Occipital lobe (tissue), 1 donor: ENCODE measurements at regions not wholly inside any gene's neighbourhood (a gene's known extent, or its start where the extent isn't known, plus 50 kb on each side); places are given as distances from the start of the nearest gene placed in this dataset.
"Not testable (repeated sequence)": the region's sequence is repeated elsewhere in the genome, so short reads cannot be mapped to it uniquely, and the experiment has no call there.

Source experiments
- DNase-seq: peaks from one replicate; lab custom pipeline; 2025; lab: John Stamatoyannopoulos, UW

DNA sequence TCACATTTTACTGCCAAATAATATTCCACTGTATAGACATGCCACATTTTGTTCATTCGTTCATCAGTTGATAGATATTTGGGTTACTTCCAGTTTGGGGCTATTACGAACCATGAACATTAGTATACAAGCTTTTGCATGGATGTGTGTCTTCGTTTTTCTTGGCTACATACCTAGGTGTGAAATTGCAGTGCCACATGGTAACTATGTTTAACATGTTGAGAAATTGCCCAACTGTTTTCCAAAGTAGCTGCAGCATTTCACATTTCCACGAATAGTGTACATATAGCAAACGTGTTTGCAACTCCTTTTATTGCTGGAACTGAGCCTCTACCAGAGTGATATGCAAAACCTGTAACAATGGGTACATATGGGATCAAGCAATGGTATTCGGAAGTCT is 221.5 kb downstream of the VEGFC start:
- DNase-seq: no peak

DNA sequence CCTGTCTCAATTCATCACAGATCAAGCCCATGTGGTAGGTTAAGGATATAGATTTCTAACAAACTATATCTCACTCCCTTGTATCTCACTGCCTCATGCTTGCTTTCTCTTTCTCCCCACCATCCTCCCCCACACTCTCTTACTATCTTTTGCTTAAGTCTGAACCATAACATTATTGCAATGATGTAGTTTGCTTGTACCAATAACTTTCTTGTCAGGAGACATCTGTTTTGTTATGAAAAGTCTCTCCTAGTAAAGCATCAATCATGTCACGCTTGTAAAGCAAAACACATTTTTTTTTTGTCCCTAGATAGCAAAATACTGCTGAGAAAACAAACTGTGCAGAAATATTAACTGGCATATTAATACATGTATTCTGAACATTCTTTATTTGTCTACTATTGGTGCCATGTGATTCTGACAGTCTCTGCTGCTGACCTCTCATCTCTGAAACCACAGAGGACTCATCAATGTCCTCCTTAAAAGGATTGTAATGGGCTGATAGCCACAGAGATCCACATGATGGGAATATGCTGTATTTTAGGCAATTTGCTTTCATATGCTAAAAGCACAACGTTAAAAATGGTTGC is 217.5 kb downstream of the VEGFC start:
- DNase-seq: no peak

DNA sequence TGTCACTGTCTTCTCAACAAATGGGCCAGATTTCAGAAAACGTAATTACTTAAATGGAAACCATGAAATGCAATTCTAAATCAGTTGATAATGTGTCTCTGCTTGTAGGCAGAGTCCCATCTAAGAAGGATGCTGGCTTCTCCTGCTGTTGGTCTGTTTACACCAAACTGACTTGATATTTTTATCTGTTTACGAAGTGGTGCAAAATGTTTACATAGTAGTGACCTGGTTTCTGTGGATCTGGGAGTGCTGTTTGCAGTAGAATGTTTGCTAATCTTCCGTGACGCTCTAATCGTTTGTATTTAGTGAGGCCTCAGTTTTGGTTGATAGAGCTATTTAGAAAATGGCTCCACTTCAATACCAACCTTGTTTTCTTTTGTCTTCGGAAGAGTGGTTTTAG is 213.5 kb downstream of the VEGFC start:
- DNase-seq: no peak

DNA sequence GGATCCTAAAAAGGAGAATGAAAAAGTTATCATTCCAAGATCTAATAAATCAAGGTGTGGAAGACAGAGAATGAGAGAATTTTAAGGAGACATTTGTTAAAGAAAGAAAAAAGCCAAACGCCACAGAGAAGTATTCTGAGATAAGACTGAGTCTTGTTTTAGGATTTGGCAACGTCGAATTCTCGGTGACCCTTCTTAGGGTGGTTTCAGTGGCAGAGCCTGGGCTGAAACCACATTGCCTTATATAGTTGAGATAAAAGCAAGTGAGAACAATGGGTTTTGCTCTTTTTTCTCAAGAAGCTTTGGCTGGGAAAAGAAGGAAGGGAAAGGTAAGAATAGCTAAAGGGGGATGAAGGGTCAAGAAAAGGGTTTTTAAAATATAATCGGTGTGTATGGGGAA is 209.4 kb downstream of the VEGFC start:
- DNase-seq: no peak

DNA sequence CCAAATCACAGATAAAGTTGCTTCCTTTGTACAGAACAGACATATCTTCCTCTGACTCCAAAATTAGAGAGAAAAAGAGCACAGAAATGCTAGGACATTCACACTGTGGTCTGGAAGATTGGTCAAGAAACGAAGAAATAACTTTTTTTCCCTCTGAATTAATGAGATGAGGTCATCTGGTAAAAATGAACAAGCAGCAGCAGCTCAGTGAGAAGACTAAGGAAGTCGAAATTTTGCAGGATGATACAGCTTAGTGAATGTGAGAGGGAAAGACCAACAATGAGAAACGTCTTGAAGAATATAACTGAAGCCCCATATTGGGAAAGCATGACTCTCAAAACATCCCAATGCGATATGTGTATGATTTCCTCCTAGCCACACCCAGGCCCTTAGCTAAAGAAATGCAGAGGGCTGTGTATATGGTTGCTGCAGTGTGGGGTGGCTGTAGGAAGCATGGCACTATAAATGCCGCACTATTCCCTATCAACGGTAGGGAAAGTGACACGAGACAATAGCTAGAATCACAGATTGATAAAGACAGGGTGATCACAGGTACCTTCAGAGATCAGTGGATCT is 208.6 kb downstream of the VEGFC start:
- no peak for DNase-seq

DNA sequence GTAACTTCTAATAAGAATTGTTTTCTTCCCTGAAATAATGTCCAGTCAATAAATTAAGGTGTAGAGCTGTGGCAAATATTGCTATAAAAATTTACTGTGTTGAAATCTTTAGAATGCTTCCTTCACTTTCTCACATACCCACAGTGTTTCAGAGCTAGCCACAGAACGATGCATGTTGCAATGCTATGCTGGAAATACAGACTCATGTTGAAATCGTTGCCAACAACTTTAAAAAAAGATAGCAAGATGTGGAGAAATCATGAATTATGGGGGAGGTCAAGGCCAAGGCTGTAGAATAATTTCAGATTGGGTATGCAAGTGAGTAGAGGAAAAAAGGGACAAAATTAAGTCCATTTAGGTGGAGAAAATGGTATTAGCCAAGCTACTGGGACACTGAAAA is 204.8 kb downstream of the VEGFC start:
- DNase-seq: no peak

DNA sequence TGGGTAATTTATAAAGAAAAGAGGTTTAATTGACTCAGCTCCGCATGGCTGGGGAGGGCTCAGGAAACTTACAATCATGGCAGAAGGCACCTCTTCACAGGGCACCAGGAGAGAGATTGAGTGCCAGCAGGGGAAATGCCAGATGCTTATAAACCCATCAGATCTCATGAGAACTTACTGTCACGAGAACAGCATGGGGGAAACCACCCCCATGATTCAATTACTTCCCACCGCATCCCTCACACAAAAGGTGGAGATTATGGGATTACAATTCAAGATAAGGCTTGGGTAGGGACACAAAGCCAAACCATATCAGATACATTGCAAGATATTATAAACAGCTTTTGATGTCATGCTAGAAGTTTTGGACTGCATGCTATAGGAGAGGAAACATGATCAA is 204.3 kb downstream of the VEGFC start:
- no peak for DNase-seq

DNA sequence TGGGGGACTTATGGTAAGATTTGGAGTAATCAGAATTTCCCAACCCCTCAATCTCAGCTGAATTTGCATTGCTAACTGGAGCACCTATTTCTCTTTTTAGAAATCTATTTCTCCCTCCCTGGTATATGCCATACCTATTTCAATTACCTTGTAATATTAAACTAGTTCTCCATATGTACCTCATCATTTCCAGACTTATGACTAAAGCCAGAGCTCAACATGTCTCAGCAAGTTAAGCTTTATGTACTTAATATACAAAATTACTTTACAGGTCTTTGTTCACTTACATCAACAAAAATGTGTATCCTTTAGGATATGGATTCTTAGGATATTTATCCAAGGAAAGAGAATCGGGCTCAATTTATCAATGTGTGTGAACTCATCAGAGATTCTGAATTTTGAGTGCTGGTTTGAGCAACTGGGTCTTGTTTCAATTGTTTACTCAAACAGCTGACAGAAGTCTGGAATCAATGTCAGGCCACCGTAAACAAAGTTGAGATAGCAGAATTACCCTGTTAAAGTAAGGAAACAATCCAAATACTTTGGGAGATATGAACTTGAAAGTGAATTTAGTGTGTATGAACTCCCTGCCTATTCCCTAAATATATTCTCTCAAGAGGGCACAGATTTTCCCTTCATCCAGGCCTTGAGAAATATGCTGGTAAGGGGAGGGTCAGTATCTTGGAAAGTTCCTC is 199.6 kb downstream of the VEGFC start:
- DNase-seq: no peak

DNA sequence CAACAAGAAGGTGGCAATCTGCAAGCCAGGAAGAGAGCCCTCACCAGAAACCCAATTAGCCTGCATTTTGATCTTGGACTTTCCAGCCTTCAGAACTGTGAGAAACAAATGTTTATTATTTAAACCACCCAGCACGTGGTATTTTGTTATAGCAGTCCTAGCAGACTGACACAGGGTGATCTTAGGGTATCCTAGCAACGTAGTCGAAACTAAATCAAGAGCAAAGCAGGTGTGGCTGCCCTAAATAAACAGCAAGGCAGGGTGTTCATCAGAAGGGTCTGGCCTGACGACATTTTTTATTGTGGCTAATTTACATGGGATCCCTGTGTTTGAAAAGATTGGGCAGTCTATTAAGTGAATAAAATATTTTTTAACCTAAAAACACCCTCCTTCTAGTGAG is 198.8 kb downstream of the VEGFC start:
- DNase-seq: no peak

DNA sequence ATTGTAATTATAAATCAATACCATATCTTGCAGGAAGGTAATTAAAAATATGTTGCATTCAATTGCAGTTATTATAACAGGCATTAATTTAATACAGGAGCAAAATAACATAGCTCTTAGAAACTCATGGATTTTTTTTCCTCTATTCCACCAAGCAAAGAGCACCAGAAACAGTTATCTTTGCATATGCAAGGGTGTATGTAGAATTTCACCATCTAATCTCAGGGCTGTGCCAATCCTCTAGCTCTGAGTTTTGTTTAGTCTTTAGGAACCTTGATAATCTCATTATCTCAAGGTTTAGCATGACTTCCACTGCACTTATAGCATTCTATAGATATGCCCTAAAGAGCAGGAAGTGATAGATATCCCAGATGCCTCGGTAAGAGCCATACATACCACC is 197.5 kb downstream of the VEGFC start:
- DNase-seq: no peak

DNA sequence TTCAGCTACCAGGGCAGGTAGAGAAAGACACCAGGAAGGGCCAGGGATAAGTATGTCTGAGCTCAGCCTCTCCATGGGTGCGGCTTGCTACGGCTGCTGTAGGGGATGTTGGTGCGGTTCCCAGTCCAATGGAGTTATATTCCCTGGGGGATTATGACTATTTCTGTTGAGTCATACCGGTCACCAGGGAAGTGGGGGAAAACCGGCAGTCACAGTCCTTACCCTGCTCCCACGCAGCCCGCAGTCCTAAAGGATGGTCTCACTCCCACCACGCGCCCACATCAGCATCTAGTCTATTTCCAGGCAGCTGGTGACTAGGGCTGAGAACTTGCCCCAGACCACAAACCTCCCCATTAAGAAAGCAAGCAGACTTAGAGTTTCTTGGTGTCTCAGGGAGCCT is 191.6 kb downstream of the VEGFC start:
- DNase-seq: no peak

DNA sequence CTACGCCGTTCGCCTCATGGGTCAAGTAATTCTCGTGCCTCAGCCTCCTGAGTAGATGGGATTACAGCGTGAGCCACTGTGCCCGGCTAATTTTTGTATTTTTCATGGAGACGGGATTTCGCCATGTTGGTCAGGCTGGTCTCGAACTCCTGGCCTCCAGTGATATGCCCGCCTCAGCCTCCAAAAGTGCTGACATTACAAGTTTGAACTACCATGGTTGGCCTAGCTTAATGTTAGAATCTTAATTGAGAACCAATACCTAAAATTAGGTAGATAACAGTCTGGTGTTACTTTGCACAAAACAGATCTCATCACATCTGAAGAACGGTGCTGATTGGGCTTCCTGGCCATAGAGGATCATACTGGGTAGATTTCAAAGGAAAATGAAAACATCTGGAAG is 184.9 kb downstream of the VEGFC start:
- no peak for DNase-seq

DNA sequence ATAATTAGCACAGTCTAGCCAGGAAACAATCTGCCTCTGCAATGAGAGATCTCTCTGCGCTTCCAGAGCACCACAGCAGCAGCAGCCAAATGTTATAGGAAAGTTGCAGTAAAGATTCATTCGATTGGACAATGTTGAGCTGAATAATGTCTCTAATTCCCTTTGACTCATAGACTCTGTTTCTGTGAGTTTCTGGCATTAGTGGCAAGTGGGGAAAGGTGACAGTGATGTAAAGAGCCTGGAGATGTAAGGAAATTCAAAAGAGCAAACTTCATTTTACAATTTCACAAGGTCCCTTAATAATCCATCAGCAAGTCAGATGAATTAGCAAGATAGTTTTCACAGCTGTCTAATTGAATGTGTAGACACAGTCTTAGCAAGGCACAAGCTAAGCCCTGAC is 184.4 kb downstream of the VEGFC start:
- DNase-seq: no peak

DNA sequence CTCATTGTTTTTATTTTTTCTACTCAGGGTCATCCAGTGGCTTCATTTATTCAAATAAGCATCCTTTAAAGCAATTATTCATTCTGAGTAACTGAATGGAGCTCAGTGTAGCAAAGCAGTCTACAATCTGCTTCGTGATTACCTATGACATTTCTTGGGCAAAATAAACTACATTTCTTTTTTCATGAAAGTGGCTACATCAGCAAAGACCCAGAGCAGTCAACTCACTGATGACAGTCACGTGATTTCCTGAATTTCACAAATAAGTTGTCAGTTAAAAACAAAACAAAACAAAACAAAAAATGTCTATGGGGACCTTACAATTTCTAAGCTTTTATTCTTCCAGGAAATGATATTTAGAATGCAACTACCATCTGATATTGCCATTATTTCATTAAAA is 182.1 kb downstream of the VEGFC start:
- DNase-seq: no peak

DNA sequence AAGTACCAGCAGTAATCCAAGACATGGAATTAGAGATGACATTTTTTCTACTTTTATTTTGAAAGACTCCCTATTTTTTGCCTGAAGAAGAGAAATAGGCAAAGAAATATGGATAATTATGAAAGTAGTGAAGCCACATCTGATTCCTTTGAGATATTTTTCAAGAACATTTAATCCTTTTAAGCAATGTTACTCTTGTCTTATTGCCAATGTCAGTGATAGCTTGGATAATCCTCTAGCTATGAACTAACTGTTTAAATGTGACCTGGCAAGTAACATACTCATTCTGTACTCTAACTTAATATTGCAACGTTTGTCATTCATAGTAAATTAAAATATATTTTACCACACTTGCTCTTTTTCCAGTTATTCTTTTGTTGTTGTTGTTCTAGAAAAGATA is 181.3 kb downstream of the VEGFC start:
- no peak for DNase-seq

DNA sequence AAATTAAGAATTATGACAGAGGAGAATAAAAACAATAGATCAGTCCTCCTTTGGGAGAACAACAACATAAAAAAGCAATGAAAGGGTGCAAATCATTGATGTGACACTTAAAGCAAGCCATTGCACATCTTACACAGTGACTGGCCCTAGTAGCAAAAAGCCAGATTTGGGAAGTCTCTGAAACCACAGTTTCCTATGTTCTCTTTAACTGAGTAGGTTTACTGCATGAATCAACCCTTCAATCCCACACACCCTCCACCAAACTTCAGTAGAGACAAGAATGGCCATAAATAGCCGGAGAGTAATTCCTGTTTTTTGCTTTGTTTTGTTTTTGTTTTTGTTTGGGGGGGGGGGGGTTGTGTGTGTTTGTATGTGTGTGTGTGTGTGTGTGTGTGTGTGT is 180.8 kb downstream of the VEGFC start:
- no peak for DNase-seq

DNA sequence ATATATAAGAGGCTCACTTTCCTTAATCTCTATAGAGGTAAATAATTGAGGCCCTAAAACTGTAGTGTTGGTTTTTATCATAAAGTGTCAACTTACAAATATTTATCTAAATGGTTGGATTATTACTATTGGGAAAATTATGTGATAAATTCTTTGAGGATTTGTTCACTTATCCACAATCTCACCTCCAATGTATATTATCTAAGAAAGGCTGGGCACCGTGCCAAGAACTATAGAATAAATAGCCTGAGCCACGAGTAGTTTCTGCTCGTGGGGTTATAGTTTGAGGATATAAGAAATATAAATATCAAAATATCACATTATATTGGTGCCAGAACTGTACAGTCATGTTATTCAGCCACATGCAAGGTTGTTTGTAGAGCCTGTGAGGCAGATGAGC is 177.9 kb downstream of the VEGFC start:
- DNase-seq: no peak

DNA sequence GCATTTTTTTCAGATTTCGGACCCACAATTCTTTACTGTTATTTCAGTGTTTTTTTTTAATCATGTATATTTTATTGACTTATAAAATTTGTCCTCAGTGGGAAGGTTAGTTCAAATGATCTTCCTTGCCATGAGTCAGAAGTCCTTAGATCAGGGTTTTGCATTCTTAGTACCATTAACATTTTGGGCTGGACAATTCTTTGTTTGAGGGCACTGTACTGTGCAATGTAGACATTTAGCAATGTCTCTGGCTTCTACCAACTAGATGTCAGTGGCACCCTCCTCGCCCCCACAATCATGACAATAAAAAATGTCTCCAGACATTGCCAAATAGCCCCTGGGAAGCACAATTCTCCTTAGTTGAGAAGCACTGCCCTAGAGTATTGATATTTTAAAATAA is 176.6 kb downstream of the VEGFC start:
- no peak for DNase-seq

DNA sequence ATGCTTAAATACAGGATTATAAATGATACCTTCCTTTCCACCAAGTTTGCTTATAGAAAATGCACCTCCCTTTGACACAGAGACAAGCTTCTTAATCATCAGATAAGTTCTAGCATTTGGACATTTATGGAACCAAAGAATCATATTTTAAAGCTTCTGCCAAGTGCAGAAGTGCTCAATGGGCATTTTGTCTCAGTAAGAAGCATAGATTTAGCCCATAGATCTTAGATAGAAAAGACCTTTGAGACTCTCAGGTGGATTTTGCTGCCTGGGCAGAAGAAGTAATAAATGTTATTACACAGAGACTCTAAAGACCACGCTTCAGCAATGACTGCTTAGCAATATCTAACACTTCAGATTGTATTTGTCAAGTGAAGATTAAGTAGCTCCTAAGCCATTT is 174.6 kb downstream of the VEGFC start:
- DNase-seq: no peak

DNA sequence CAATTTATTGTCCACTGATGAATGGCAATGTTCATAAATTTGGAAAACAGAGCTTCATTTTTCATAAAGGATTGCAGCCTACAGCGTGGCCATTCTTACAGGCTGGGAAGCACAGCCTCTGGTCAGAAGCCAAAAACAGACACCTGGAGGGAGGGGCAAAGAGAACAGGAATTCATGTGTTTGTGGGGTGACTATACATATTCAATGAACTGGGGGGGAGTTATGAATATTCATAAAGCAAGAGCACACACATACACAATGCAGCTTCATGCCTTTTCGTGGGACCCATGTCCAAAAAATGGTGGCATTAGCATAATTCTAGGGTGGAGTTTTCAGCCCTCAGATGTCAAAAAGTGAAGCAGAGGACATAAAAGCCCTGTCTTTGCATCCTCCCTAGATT is 173.3 kb downstream of the VEGFC start:
- DNase-seq: no peak

DNA sequence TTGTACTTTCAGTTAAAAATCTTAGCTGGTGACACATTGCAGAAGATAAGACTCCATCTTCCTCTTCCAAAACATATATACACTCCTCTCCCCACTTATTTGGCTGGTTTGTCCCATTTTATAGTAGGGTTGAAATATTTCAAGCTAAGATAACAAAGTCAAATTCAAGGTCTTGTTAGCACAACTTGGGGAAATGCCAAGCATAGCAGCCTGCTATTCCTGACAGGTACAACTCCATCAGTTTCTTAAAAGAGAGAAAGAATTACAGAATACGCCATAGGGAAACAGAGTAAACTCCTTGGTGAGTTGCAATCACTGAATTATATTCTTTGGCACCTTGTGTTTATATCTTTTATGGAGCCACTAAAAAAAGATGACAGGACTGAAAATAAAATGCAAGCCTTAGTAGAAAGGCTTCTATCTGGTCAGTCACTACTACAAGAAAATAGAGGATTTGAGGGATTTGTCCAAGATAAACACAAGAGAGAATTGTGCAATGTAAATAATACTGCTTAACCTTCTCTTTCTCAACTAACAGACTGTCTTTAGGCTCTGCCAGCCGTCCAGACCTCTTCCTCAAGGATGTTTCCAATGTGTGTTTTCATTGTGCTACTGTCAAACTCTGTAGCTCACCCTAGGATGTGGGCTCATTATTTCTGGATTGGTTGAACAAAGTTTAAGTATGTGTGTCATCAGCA is 170.3 kb downstream of the VEGFC start:
- DNase-seq: no peak

DNA sequence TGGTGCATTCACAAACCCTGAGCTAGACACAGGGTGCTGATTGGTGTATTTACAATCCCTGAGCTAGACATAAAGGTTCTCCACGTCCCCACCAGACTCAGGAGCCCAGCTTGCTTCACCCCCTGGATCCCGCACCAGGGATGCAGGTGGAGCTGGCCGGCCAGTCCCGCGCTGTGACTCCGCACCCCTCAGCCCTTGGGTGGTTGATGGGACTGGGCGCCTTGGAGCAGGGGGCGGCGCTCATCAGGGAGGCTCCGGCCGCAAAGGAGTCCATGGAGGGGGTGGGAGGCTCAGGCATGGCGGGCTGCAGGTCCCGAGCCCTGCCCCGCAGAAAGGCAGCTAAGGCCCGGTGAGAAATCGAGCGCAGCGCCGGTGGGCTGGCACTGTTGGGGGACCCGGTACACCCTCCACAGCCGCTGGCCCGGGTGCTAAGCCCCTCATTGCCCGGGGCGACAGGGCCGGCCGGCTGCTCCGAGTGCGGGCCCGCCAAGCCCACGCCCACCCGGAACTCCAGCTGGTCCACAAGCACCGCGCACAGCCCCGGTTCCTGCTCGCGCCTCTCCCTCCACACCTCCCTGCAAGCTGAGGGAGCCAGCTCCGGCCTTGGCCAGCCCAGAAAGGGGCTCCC is 167.6 kb downstream of the VEGFC start:
- not testable (repeated sequence) for DNase-seq
